GM23248 (cell line): ENCODE measurements at regions not wholly inside any gene's neighbourhood (a gene's known extent, or its start where the extent isn't known, plus 50 kb on each side); places are given as distances from the start of the nearest gene placed in this dataset.

ENCODE experiments used
- EZH2 ChIP-seq: fragments of 200-600 bp; sonication (generic); IDR thresholded peaks from 2 replicates; pipeline ENCODE4 v1.6.1; 2018; ENCODE audit warnings: antibody characterized with exemption, mild to moderate bottlenecking; ENCODE audit not compliant: insufficient read depth, poor library complexity, severe bottlenecking
- EZH2phosphoT487 ChIP-seq: fragments of 200-600 bp; sonication (generic); IDR thresholded peaks from 2 replicates; pipeline ENCODE4 v1.6.1; 2018; ENCODE audit warnings: antibody characterized with exemption, moderate library complexity, mild to moderate bottlenecking, low read depth; ENCODE audit not compliant: insufficient read depth

GRCh38 chr10:85316276-85316675 lies 987.9 kb downstream of the CCSER2 start:
- TF ChIP-seq EZH2phosphoT487 (no peak), EZH2 (no peak)
